HG02981 (cell line): ENCODE measurements at regions not wholly inside any gene's neighbourhood (a gene's known extent, or its start where the extent isn't known, plus 50 kb on each side); places are given as distances from the start of the nearest gene placed in this dataset.
"Not testable (repeated sequence)": the region's sequence is repeated elsewhere in the genome, so short reads cannot be mapped to it uniquely, and the experiment has no call there.

Source experiments
- ATAC-seq: cut with Tn5 transposase; IDR thresholded peaks from one replicate; pipeline ENCODE4 v1.9.1; 2021; ENCODE audit warnings: mild to moderate bottlenecking, moderate library complexity; ENCODE audit not compliant: unreplicated experiment

DNA sequence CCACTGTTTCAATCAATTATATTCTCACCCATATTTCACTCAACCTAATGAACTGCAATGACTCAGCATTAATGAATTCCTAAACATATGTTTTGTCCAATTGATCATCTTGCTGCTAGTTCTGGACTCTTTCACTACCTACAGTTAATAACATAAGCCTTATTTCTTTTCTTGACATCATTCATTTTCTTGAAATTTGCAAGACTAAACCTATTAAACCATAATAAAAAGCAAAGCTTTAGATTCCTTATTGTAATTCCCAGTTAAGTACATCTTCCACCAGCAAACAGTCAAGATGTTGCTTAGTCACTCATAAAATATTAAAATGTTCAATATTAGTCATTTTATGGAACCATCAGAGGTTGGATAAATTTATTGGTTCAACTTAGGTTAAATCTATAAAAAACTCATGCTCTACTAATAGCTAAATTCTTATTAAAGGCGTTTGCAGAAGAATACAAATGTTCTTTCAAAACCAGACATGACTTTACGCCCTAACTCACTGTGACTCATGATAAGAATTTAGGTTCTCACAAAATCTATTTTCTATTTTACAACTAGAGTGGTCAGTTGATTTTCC is 599.4 kb downstream of the RNF144A start:
- ATAC-seq = no peak

DNA sequence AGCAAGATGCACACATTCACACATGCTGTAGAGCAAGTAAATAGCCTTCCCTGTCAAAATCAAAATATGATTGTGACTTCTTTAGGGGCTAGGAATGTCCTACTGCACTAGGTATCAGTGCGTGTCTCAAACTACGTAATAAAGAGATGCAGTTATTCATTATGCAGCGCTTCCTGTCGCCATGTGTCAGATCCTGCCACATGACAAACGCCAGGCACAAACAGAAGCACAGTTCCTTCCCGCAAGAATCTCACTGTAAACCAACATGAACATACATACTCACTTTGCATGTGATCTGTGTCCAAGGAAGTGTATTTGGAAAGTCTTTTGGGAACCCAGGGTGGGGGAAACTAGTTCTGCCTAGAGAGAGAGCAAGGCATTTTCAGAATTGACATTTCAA is 599.9 kb downstream of the RNF144A start:
- ATAC-seq = no peak

DNA sequence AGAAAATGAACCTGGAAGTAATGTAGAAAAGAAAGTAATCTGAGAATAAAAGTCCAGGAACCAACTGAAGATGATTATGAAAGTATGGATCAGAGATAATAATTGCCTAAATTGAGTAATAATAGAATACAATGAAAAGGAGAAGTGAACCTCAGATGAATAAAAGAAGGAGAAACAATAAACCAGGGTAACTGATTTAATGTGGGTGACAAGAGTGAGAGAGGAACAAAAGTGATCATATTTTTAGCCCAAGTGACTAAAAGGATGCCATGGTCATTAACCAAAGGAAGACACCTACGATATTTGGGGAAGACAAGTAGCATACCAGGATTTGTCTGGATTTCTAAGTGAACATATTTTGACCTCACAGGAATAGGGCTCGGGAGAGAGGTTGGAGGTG is 600.6 kb downstream of the RNF144A start:
- no peak for ATAC-seq

DNA sequence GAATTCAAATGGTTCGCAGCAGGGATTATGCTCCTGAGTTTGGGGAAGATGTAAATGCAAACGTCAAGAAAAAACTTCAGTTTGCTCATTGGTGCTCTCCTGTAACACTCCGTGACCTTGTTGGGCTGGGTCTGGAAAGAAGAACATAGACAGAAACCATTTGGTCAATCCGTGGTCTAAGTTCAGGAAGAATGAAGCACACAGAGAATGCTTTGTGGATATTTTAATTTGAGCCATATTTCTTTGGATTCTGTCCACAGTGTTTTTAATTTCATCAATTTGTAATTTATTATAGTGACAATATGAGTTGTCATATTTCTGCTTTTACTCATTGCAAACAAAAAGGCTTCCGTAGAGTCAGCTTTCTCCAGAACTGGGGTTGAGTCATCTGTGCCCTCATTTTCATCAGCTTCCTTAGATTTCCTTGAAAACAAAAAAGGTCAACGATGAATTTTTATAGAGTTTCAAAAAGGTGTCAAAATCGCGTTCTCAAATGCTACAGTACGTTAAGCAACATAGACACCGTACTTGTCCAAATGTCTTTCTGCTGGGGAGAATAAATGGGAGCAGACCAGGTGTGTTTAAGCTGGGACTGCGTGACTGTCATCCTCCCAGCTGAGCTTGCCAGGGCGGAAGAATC is 606.4 kb downstream of the RNF144A start:
- no peak for ATAC-seq

DNA sequence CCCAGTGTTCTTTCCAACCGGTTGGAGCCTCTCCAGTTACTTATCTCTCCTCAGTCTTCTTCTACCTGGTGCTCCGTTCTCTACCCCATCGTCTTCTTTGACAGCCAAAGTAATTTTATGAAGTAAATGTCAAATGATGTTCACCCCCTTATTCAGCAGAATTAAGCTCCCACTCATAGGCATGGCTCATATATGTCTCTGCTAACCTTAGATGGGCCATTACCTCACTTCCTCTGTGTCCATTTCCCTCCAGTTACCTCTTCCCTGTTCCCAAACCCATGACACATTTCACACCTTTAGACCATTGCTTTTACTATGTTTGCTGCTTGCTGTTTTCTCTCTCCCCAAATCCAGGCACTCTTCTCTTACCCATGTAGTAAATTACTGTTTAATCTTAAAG is 607.0 kb downstream of the RNF144A start:
- ATAC-seq = no peak

GRCh38 chr2:7525746-7526145 is 608.5 kb downstream of the RNF144A start:
- no peak for ATAC-seq

- no peak for ATAC-seq
These were observed 610.0 kb downstream of the RNF144A start for GRCh38 chr2:7527165-7527722.

DNA sequence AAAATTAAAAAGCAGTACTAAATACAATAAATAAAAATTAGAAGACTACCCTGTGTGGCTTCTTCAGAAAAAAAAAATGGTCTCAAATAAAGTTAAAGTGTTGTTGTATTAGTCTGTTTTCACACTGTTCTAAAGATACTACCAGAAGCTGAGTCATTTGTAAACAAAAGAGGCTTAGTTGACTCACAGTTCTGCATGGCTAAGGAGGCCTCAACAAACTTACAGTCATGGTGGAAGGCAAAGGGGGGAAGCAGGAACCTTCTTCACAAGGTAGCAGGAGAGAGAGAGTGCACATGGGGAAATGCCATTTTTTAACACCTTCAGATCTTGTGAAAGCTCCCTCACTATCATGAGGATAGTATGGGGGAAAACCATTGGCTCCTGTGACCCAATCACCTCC is 612.8 kb downstream of the RNF144A start:
- ATAC-seq = no peak

- no peak for ATAC-seq
These were observed 621.9 kb downstream of the RNF144A start for GRCh38 chr2:7539077-7539476.

DNA sequence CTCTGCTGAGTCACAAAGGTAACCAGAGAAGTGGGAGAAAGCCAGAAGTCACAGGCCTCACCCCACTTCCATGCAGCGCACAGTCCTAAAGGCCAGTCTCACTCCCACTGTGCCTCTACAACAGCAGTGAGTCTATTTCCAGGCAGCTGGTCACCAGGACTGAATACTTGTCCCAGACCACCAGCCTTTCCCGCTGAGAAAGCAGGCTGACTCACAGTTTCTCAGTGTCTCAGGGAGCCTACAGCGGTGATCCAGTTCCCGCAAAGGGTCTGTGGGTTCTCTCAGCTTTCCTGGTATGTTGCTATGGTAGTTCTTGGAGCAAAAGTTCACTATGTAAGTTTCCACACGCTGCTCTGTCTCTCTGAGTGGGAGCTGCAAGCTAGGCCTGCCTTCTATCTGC is 622.5 kb downstream of the RNF144A start:
- ATAC-seq = no peak

GRCh38 chr2:7552825-7553570 is 635.8 kb downstream of the RNF144A start:
- no peak for ATAC-seq

- no peak for ATAC-seq
These were observed 638.0 kb downstream of the RNF144A start for GRCh38 chr2:7555260-7555659.

DNA sequence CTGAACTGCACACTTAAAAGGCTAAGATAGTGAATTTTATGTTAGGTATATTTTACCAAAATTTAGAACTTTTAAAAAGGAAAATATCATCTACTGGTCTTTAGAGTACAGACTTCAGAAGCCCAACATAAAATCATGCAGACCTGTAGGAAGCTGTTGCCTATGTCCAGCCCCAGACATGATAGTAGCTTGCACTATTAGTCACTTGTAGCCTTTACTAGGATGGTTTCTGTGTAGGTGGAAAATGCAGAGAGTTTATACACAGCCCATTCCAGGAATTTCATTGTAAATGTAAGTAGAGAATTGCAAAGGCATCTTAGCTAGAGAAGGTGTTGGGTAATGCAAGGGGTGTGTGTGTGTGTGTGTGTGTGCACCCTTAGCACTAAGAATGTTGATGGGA is 640.2 kb downstream of the RNF144A start:
- ATAC-seq = no peak

- ATAC-seq = no peak
These were observed 642.6 kb downstream of the RNF144A start for GRCh38 chr2:7559791-7560190.

GRCh38 chr2:7566382-7566881 is 649.2 kb downstream of the RNF144A start:
- ATAC-seq = no peak

DNA sequence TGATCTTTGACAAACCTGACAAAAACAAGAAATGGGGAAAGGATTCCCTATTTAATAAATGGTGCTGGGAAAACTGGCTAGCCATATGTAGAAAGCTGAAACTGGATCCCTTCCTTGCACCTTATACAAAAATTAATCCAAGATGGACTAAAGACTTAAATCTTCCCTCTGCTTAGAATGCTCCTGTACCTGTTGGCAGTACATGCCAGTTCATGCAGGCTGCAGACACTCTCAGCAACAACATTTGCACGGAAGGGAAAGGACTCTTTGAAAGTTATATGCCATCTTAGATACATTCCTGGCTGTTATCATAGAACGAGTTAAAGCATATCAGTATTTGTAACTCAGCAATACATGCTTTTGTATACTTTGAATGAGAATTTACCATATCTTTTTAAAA is 649.9 kb downstream of the RNF144A start:
- not testable (repeated sequence) for ATAC-seq

DNA sequence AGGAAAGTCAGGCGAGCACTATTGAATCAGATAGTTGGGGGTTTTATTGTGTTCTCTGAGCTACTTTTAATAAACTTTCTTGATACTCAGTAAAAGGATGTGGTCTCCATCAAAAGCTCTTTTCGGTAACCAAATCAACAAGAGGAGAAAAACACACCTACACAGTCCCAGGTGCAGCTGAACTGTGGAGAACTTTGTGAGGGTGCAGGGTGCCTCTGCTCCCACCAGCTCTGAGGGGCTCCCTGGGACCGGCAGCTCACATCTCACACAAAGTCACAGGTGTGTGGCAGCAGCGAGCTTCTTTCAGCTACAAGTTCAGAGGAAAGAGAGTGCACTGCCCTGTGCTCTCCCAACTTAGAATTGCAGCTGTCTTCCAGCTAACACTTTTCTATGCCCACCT is 650.4 kb downstream of the RNF144A start:
- no peak for ATAC-seq

GRCh38 chr2:7570247-7570646 is 653.0 kb downstream of the RNF144A start:
- no peak for ATAC-seq

- ATAC-seq = no peak
These were observed 654.5 kb downstream of the RNF144A start for GRCh38 chr2:7571701-7572100.

DNA sequence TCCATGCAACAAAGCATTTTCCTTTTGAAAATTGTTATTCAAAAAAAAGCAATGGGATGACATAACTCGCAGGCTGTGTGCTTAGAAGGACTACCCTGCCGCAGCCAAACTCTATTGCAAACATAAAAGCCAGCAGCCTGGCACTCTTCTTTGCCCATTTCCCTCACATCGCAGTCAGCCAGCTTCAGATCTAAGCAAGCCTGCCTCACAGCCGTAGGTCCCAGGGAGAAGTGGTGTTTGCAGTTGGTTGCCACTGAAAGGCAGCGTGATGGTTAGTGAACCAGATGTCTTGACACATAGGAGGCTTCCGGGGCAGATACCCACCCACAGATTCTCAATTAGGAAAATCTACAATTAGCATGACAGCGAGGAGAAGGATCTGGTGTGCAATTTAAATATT is 655.2 kb downstream of the RNF144A start:
- no peak for ATAC-seq

GRCh38 chr2:7573166-7573825 is 656.1 kb downstream of the RNF144A start:
- no peak for ATAC-seq
